Lower leg skin (tissue), 3 donors: ENCODE measurements at regions not wholly inside any gene's neighbourhood (a gene's known extent, or its start where the extent isn't known, plus 50 kb on each side); places are given as distances from the start of the nearest gene placed in this dataset.

Experiments used
- POLR2A ChIP-seq, 2 donors: fragments of 450-650 bp; IDR thresholded peaks; one replicate each; pipeline ENCODE4 v1.6.1; 2016 to 2017; ENCODE audit warnings: antibody characterized with exemption in 2 of 2, mild to moderate bottlenecking in 1 of 2, moderate library complexity in 1 of 2
- TF ChIP-seq, protein P1 (sequence below), 3 donors: fragments of 450-650 bp; IDR thresholded peaks; one replicate each; pipeline ENCODE4 v1.5.1; 2016; ENCODE audit warnings: antibody characterized with exemption in 3 of 3, mild to moderate bottlenecking in 3 of 3, moderate library complexity in 2 of 3

DNA sequence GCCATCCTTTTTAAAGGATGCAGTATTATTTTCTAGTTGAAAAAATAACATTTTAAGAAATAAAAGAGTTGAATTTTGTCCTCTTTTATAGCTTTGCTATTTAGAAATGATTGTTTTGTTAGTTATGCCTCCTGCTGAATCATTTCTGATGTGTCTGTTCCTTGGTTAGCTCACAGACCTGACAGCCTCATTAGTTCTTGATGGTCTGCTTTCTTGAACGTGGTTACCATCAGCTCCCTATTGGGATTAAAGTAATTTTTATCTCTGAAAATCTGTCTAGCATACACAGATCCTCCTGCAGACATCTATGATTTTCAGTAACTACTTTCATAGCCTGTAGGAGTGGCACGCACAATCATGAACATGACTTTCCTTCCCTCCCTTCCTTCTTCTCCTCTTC is 447.6 kb upstream of the B3GALT2 start:
- TF ChIP-seq, protein P1, sequence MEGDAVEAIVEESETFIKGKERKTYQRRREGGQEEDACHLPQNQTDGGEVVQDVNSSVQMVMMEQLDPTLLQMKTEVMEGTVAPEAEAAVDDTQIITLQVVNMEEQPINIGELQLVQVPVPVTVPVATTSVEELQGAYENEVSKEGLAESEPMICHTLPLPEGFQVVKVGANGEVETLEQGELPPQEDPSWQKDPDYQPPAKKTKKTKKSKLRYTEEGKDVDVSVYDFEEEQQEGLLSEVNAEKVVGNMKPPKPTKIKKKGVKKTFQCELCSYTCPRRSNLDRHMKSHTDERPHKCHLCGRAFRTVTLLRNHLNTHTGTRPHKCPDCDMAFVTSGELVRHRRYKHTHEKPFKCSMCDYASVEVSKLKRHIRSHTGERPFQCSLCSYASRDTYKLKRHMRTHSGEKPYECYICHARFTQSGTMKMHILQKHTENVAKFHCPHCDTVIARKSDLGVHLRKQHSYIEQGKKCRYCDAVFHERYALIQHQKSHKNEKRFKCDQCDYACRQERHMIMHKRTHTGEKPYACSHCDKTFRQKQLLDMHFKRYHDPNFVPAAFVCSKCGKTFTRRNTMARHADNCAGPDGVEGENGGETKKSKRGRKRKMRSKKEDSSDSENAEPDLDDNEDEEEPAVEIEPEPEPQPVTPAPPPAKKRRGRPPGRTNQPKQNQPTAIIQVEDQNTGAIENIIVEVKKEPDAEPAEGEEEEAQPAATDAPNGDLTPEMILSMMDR (IDR thresholded peaks at IDR 0.05): no peak
- no peak for TF ChIP-seq POLR2A (IDR thresholded peaks at IDR 0.05)
